HG02571 (cell line): ENCODE measurements at regions not wholly inside any gene's neighbourhood (a gene's known extent, or its start where the extent isn't known, plus 50 kb on each side); places are given as distances from the start of the nearest gene placed in this dataset.

ENCODE experiments used
- ATAC-seq: cut with Tn5 transposase; IDR thresholded peaks from one replicate; pipeline ENCODE4 v1.9.1; 2021; ENCODE audit warnings: mild to moderate bottlenecking, moderate library complexity; ENCODE audit not compliant: unreplicated experiment

DNA sequence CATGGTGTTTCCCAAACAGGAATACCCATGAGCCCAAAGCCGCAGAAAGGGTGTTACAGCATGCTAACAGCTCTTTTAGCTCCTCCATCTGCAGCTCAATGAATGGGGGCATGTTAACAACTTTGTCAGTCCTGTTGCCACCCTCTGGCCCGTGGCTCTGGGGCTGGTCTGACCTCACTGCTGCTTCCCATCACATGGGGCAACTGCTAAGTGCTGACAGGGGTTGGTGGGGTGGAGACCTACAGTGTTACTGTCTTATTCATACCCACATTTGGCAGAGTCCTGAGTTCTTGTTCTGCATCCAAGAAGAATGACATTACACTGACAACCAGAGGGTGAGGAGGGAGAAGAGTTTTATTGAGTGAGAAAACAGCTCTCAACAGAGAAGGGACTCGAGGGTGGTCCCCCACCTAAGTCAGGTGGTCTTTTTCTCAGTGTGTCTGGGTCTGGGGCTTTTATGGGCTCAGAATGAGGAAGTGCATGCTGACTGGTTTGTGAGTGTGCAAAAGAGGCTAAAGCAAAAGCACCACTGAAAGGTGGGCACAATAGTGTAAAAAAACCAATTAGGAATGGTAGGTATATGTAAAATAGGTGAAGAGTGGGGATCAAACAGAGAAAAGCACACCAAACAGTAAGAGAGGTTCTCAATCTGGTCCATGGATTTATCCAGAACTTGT is 1952.0 kb upstream of the PCDH20 start:
- ATAC-seq = no peak

DNA sequence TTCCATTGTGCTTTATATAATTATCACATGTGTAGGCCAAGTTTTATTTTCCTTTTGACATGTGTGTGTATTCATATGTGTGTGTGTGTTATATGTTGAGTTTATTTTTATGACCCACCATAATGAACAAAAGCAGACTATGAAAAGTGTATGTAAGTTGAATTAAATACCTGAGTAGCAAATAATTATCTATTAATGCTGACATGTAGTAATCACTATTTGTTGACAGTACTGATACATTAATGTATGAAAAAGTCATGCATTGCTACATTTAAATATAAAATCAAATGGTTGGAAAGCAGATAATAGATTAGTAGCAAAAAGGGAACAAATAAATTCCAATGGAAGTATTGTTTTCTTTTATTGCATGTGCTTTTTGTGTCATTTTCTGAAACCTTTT is 1948.5 kb upstream of the PCDH20 start:
- ATAC-seq = no peak

DNA sequence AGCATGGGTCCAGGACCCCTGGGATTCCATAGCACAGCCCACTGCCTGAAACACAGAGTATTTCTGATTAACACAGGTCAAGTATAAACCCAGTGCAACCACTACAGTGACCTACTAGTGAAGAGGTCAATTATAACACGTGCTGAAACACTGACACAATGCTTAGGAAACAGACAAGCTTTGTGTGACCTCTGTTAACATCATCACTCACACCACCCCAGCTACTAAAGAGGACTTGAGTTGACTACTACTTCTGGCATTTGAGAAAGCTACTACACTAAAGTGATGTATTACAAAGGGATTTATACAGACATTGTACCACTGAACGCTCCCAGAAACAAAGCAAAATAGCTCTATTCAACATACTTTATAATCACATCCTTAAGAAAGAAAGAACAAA is 1935.9 kb upstream of the PCDH20 start:
- ATAC-seq = no peak

DNA sequence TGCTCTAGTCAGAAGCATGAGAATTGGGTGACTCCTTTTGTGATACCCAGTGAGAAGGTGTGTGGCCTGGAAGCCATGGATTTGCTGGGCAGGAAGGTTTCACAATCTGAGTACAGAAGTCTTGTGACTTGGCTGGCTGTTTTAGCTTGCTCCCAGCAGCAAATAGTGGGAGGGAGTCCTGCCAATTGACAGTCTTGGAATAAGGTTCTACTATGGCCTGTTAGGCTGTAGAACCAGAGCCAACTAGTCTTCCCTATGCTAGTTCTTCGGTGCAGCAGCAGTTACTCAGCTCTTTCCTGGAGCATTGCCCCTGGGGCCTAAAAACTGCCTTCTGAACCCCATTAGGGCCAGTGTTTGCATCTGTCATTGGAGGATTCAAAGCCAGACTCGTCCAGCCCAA is 1935.4 kb upstream of the PCDH20 start:
- no peak for ATAC-seq

DNA sequence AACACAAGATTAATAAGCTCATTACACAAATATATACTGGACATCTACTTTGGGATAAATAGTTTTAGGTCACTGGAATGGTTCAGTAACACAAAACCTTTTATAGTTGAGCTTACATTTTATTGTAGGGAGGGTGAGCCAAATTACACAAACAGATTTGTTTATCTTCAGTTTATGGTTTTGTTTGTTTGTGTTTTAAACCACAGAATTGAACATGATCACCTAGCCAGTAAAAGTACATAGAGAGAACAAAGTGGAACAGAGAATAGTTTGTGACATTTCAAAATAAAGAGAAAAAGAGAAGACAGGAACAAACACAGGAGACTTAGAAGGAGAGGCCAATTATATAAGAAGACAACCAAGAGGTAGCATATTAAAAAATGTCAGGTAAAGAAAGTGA is 1930.2 kb upstream of the PCDH20 start:
- no peak for ATAC-seq

DNA sequence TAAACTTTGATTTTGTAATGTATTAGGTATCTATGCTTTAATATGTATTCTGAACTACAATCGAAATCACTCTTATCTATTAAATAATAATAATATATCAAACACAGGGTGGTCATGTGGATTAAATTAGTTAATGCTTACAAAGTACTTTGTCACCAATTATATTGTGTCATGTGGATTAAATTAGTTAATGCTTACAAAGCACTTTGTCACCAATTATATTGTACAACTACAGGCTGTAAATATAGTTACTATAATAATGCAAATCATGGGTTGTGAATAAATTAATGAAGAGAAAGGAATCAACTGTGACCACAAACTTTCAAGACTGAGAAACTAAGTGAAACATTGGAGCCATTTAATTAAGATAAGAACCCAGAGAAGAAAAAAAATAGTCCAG is 1929.1 kb upstream of the PCDH20 start:
- ATAC-seq = no peak

DNA sequence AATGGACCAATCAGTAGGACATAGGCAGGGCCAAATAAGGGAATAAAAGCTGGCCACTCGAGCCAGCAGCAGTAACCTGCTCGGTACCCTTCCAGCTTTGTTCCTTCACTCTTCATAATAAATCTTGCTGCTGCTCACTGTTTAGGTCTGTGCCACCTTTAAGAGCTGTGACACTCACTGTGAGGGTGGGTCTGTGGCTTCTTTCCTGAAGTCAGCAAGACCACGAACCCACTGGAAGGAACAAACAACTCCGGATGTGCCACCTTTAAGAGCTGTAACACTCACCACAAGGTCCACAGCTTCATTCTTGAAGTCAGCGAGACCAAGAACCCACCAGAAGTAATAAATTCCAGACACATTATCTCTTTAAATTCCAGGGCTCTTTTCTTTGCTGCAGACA is 1922.3 kb upstream of the PCDH20 start:
- no peak for ATAC-seq

DNA sequence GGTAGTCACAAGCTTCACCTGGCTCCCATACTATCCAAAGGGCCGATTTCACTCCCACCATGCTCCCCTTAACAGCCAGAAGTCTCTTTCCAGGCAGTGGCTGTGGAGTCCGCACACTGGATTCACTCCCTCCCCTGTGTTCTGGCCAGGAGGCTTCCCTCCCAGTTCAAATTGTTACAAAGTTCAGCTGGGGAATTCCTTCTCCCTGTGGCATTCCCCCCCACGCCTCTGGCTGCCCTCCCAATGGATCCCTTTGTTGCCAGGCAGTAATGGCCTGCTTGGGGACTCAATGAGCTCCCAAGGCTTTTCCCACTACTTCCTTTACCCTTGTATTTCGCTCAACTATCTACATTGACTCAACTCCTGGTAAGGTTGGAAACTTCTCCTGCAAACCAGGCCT is 1921.4 kb upstream of the PCDH20 start:
- no peak for ATAC-seq

DNA sequence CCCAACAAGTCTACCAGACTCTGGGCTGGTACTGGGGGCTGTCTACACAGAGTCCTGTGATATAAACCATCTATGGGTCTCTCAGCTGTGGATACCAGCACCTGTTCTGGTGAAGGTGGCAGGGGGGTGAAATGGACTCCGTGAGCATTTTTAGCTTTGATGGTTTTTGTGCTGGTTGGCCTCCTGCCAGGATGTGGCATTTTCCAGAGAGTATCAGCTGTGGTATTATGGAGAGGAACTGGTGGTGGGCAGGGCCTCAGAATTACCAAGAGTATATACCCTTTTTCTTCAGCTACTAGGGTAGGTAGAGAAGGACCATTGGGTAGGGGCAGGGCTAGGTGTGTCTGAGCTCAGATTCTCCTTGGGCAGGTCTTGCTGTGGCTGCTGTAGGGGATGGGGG is 1920.9 kb upstream of the PCDH20 start:
- no peak for ATAC-seq

DNA sequence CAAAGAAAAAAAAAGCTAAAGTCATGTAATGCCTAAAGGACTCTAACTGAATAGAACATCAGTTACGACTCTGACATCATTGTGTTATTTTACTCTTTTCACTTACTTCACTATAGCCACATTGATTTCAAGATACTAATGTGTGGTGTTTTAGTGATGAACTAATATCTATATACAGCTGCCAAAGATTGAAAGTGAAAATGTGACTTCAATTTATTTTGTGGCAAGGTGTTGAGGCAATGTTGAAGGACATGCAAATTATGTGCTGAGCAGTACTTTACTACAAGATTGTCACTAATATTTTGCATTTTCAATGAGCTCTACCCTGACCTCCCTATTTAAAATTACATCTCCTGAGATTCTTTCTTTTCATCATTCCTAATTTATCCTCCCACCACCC is 1911.9 kb upstream of the PCDH20 start:
- no peak for ATAC-seq

DNA sequence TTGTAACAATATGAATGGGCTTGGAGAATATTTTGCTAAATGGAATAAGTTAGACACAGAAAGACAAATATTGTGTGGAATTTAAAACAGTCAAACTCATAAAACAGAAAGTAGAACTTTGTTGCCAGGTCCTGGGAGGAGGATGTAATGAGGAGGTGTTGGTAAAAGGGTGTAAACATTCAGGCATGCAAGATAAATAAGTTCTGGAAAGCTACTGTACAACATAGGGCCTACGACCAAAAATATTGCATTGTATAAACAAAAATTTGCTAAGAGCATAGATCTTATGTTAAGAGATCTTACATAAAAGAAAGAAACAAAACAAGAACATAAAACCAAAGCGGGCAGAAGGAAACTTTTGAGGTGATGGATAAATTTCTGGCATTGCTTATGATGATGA is 1907.8 kb upstream of the PCDH20 start:
- no peak for ATAC-seq

DNA sequence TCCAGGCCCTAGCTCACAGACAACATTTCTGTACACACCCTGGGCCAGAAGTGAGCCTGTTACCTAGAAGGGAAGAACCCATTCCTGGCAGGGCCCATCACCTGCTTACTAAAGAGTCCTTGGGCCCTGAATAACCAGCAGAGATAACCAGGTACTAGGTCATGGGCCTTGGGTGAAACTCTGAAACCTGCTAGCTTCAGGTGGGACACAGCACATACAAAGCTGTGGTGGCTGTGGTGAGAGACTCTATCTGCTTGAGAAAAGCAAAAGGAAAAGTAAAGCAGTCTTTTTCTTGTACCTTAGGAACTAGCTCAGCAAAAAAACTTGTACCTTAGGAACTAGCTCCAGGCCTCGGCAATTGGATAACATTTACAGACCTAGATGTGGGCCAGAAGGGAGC is 1895.9 kb upstream of the PCDH20 start:
- no peak for ATAC-seq

DNA sequence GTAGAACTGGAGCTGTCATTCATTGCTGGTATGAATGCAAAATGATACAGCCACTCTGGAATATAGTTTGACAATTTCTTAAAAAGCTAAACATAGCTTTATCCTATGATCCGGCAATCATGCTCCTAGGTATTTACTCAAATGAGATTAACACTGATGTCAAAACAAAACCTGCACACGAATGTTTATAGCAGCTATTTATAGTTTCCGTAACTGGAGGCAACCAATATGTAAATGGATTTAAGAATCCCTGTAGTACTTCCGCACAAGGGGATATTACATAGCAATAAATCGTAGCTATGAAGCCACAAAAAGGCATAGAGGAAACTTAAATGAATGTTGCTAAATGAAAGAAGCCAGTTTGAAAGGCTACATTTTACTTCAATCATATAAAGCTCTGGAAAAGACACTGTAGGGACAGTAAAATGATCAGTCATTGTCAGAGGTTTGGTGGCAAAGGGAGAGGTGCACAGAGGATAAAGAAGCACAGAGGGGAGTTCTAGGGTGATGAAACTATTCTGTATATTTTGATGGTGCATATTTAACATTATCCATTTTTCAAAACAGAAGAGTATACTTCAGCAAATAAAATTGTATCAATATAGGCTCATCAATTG is 1893.0 kb upstream of the PCDH20 start:
- no peak for ATAC-seq

DNA sequence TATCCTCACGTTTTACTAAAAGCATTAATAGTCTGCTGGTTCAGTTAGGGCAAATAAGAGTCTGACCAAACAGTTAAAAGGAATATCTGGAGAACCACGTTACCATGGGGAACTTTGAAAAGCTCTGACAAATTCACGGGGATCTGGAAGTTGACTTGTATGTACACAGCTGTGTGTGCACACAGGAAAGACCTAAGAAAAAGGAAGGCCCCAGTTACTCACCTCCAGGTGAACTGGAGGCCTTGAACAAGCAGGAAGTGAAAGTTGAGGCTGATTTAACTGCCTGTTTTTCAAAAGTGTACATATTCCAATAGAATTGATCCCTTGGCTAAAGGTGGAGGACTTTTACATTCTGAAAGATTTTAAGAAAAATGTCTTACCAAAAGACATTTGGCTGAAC is 1891.6 kb upstream of the PCDH20 start:
- ATAC-seq = no peak

DNA sequence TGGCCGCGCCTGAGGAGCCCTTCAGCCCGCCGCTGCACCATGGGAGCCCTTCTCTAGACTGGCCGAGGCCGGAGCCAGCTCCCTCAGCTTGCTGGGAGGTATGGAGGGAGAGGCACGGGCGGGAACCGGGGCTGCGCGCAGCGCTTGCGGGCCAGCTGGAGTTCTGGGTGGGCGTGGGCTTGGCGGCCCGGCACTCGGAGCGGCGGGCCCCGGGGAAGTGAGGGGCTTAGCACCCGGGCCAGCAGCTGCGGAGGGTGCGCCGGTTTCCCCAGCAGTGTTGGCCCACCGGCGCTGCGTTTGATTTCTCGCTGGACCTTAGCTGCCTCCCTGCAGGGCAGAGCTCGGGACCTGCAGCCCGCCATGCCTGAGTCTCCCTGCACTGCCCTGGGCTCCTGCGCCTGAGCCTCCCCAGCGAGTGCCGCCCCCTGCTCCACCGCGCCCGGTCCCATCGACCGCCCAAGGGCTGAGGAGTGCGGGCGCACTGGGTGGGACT is 1890.0 kb upstream of the PCDH20 start:
- no peak for ATAC-seq

DNA sequence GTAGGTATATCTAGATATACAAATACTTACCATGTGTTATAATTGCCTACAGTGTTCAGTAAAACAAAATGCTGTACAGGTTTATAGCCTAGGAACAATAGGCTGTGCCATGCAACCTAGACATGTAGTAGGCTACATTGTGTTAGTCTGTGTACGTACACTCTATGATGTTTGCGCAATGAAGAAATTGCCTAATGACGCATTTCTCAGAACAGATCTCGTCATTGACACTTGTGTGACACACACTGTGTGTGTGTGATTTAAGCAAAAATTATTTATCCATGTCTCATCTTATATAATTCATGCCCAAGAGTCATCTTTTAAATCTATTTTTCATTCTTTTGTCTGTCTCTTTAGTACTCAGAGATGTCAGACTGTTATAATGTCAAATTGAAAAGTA is 1888.8 kb upstream of the PCDH20 start:
- ATAC-seq = no peak

DNA sequence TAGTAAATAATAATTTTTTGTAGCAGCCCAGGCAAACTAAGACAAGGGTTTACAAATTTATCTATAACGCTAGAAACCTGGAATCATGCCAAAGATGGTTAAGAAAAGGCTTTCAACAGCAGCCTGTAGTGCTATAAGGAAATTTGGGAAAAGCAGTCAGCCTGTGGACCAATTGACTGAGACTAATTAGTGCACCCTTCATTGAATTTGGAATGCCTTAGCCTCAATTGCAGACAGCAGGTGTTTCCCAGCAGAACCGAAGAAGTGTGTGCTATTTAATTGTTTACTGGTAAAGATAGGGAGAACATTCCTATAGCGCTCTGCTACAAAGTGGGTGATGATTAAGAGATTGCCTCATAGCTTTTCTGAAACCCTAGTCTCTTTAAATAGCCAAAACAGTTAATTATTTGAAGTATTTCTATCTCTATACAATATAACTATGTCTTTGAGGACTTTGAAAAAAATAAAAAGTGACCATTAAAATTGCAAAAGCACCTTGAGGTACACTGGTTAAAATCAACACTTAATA is 1884.3 kb upstream of the PCDH20 start:
- ATAC-seq = no peak

DNA sequence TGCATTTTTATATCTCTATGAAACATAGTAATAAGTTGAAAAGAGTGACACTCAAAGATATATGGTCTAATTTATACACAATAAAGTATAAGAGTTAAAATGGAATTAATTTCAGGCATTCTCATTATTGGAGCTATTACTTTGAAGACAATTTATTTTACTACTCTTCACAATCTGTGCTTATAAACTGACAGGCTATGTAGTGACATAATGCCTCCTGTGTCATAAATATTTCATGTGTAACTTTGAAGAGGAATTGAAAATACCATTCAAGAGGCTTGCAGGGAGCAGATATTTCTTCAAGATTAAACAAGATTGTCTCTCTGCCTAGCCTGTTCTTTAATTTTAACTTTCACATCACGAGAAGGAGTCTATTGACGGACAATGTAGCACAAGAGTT is 1881.5 kb upstream of the PCDH20 start:
- ATAC-seq = no peak

DNA sequence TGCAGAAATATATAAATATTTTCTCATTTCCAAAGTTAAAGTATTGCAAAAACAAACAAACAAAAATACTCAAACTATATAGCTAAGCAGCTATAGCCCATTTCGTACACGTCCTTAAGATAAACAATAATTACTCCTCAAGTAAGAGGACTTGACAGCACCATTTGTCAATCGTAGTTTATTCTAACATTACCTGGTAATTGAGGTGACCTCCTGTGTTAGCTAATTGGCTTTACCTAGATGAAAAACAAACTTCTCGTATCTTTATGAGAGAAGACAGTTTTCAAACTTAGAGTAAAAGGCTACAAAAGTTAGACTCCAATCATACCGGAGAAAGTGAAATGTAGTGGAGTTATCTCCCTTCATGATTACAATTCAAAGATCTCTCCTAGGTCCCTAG is 1876.1 kb upstream of the PCDH20 start:
- ATAC-seq = no peak

DNA sequence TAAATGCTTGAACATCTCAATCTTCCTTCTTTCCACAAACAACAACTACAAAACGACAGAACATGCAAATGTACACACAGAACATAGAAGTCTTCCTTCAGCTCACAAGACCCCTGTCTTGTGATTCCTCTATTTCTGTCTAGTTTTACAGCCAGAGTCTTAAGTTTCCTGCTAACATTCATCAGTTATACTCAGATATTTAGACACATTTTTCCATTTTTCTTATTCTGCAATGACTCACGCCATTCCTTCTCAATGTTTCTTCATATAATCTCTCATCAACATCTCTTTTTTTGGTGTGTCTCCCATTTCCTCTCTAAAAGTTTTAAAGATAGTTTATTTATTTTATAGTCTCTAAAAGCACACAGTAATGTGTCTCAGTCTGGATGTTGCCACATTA is 1872.9 kb upstream of the PCDH20 start:
- ATAC-seq = no peak

DNA sequence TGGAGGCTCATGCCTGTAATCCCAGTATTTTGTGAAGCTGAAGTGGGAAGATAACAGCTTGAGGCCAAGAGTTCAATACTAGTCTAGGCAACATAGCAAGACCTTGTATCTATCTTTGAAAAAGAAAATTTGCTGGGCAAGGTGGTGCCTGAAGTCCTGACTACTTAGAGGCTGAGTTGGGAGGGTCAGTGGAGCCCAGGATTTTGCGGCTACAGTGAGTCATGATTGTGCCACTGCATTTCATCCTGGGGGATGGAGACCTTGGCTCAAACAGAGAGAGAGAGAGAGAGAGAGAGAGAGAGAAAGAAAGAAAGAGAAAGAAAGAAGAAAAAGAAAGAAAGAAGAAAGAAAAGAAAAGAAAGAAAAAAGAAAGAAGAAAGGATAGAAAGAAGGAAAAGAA is 1872.3 kb upstream of the PCDH20 start:
- ATAC-seq = no peak

DNA sequence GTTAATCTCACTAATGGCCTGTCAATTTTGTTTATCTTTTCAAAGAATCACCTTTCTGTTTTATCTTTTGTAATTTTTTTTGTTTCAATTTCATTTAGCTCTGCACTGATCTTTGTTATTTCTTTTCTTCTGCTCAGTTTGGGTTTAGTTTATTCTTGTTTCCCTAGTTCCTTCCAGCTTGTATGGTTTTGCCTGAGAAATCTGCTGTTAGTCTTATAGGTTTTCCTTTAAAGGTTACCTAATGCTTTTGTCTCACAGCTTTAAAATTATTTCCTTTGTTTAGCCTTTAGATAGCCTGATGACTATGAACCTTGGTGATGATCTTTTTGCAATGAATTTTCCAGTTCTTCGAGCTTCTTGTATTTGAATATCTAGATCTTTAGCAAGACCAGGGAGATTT is 1869.8 kb upstream of the PCDH20 start:
- ATAC-seq = no peak

DNA sequence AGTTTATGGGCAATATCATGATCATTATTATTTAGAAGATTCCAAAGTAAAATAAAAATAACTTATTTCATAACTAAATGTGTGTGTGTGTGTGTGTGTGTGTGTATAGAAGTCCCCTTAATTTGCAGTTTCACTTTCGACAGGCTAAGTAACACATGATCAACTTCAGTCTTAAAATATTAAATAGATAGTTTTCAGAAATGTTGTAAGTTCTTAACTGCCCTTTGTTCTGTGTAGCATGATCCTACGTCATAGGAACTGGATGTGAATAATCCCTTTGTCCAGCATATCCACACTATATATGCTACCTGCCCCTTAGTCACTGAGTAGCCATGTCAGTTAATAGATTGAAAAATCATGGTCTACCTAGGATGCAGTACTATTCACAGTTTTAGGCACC is 1863.5 kb upstream of the PCDH20 start:
- ATAC-seq = no peak
